ENCODE measurements at regions not wholly inside any gene's neighbourhood (a gene's known extent, or its start where the extent isn't known, plus 50 kb on each side); places are given as distances from the start of the nearest gene placed in this dataset.

DNA sequence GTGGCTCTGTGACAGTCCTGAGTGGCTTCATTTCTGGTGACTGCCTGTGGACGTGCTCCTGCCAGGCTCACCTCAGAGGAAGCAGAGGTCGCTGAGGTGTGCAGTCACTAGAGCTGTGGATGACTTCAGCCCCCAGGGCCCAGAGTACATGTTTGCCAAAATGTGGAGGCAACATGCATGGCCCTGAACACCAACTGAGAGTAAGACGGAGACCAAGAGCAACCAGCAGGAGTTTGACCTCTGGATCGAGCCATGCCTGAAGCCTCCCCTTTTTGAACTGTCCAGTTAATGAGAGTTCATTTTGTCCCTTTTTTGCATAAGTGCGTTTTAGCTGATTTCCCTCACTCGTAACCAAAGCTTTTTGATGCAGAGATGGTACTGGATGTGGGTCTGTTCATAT is 184.9 kb downstream of the RTP5 start:
- TF ChIP-seq, protein P1, sequence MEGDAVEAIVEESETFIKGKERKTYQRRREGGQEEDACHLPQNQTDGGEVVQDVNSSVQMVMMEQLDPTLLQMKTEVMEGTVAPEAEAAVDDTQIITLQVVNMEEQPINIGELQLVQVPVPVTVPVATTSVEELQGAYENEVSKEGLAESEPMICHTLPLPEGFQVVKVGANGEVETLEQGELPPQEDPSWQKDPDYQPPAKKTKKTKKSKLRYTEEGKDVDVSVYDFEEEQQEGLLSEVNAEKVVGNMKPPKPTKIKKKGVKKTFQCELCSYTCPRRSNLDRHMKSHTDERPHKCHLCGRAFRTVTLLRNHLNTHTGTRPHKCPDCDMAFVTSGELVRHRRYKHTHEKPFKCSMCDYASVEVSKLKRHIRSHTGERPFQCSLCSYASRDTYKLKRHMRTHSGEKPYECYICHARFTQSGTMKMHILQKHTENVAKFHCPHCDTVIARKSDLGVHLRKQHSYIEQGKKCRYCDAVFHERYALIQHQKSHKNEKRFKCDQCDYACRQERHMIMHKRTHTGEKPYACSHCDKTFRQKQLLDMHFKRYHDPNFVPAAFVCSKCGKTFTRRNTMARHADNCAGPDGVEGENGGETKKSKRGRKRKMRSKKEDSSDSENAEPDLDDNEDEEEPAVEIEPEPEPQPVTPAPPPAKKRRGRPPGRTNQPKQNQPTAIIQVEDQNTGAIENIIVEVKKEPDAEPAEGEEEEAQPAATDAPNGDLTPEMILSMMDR (IDR thresholded peaks at IDR 0.05) = no peak
- TF ChIP-seq POLR2A (IDR thresholded peaks at IDR 0.05) = no peak

All from adrenal gland (tissue), 5 donors.